GM19328 (cell line): ENCODE measurements at regions not wholly inside any gene's neighbourhood (a gene's known extent, or its start where the extent isn't known, plus 50 kb on each side); places are given as distances from the start of the nearest gene placed in this dataset.

Experiments used
- ATAC-seq: cut with Tn5 transposase; IDR thresholded peaks from one replicate; pipeline ENCODE4 v1.9.1; 2021; ENCODE audit warnings: mild to moderate bottlenecking, moderate library complexity; ENCODE audit not compliant: unreplicated experiment

DNA sequence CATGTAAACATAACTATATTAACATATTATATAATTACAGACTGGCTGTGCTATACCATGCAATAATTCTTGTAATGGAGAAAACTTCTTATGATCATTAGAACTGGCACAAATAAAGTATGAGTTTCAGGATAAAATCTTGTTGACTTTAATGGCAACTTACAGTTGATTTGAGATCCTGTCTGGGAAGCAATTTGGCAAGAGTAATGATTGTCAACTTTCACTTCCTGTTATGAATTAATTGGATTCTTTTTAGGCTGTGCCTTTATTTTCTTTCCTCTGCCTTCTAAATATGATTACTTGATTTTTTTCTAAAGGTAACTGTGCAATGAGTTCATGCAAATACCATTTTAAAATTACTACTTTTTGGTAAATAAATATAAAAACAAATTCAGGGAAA lies 158.1 kb upstream of the B3GAT2 start:
- no peak for ATAC-seq

DNA sequence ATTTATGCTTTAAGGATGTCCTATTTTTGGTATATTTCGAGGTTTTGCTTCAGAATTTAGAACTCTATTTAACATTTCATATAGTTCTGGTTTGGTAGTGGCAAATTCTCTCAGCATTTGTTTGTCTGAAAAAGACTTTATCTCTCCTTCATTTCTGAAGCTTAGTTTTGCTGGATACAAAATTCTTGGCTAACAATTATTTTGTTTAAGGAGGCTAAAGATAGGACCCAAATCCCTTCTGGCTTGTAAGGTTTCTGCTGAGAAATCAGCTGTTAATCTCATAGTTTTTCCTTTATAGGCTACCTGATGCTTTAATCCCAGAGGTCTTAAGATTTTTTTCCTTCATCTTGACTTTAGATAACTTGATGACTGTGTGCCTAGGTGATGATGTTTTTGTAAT lies 162.7 kb upstream of the B3GAT2 start:
- ATAC-seq, result no peak

DNA sequence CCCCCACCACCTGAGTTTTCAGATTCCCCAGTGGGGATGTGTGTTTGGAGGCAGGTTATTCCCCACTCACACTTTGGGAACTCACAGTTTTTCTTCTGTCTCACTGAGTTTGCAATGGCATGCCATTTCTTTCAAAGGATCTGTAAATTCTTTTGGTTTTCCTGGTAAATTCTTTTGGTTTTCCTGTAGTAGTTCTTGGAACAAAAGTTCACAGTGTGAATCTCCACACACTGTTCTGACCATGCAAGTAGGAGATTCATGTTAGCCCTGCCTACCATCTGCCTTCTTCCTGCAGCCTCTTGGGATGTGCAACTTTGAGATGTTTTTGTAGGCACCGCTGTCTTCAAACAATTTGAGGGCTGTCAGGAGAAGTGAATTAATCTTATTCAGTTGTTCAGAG lies 165.6 kb upstream of the OGFRL1 start:
- ATAC-seq, result no peak

DNA sequence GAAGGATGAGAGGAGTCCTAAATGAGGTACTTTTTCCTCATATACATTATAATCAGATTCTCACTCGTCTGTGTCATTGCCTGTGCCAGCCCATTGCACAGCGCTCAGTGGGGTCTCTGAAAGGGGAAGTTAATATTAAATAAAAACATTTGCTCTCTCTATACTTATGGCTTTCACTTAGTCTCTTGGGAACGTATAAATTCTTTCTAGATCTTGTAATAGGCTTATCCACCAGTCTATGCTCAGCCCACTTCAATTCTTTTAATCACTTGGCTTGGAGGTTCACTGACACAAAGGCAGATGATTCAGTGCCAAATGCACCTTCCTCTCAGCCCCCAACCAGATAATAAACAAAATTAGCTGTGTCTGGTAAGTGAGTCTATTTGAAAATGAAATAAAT lies 164.3 kb upstream of the OGFRL1 start:
- no peak for ATAC-seq

DNA sequence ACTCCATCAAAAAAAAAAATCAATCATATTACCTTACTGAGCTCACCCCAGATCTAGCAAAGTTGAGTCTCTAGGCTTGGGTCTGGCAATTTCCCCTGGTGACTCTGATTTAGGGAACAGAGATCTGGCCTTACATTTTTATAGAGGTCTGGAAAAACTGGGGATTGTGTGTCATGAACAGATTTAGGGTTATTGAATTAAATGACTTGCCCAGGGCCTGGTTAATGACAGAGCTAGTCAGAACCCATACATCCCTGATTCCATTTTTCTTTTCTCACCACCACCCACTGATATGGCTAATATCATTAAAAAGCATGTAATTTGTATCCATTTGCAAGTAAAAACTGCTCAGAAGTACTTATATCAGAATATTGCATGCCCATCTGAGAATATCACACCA lies 163.4 kb upstream of the OGFRL1 start:
- no peak for ATAC-seq

DNA sequence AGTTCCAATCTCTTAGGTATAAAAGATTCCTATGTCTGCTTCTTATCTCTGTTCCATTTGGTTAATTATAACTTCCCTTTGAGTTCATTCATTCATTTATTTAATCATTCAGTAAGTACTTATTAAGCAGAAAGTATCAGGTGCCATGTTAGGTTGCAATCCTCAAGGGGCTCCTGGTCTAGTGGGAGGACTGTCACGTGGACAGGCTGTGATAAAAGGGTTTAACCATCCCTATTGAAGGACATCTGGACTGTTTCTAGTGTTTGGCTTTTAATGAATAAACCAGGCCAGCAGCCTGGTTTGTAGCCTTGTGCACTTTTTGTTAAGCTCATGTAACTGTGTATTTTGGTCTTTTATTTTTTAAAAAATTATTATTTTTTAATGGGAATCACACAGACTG lies 162.1 kb upstream of the OGFRL1 start:
- ATAC-seq, result no peak

DNA sequence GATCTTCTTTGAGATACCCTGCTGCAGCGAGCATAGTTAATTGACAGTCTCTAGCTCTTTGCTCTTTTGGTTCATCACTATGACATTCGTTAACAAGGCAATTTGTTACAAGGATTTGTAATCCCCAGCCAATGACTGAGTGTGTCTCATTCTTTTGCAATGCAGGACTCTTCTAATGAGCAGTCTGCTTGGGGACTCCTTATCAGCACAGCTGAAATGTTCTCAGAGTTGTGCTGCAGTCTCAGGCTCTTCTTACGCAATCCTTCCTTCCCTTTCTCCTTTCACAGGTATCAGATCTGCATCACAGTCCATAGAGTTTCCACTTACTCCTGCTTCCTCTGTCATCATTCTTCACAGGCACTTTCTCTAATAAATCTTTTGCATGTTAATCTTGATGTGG lies 161.2 kb upstream of the OGFRL1 start:
- ATAC-seq, result no peak

DNA sequence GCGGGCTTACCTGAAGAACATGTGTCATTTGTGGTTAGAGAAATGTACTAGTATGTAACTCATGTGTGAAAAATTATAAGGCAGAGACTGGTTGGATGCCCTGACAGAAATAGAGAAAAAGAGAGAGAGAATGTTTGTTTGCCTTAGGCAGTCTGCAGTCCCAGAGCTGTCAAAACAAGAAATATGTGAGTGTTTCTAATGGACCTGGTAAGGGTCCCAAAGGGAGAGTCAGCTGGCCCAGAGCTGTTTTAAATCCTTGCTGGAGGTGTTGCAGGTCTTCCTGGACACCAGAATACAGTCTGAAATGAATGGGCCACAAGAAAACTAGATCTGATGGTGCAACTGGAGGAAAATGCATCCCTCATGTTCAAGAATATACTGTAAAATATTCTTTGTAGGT lies 158.3 kb upstream of the OGFRL1 start:
- no peak for ATAC-seq

DNA sequence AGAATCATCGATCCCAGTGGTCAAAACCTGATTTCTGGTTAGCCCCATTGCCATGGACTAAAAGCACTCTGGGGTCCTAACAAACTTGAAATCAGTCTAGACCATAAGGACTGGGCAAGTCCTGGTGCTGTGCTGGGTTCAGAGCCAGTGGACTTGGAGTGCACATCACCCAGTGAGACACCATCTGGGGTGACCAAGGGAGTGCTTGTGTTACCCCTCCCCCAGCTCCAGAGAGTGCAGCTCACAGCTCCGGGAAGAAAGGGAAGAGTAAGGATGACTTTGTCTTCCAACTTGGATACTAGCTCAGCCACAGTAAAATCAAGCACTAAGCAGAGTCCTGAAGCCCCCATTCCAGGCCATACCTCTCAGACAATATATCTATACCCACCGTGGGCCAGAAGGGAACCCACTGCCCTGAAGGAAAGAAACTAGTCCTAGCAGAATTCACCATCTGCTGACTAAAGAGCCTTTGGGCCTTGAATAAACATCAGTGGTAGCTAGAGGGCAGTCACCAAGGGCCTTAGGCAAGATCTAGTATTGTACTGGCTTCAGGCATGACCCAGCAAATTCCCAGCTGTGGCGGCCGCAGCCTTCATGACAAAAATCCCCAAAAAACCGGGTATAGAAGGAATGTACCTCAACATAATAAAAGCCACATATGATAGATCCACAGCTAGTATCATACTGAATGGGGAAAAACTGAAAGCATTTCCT lies 153.5 kb upstream of the OGFRL1 start:
- ATAC-seq, result no peak

DNA sequence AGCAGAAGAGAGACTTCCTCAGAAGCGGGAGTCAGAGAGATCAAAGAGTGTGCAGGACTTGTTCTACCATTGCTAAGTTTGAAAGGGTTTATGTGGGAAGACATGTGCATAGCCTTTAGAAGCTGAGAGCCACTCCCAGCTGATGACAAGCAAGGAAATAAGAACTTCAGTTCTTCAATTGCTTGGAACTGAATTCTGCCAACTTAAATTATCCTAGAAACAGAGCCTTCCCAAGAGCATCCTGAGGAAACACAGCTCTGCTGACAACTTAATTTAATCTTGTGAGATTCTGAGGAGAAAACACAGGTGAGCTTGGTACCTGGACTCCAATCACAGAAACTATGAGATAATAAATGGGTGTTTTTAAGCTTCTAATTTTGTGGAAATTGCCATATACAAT lies 150.6 kb upstream of the OGFRL1 start:
- no peak for ATAC-seq

DNA sequence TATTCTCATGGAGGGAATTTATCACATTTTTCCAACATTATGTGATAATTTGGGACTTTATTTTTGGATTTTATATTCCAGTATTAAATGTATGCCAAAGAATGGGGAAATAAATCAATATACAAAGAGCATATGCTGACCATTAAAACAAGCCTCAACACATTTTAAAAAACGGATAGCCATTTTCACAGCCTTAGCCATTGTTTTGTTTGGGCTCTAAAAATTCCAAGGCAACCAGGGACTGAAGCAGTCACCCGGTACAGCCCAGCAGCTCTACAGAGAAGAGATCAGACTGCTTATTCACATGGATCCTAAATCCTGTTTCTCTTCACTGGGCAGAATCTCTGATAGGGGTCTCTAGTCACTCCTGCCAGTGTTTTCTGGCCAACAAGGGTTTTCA lies 150.2 kb upstream of the OGFRL1 start:
- no peak for ATAC-seq

DNA sequence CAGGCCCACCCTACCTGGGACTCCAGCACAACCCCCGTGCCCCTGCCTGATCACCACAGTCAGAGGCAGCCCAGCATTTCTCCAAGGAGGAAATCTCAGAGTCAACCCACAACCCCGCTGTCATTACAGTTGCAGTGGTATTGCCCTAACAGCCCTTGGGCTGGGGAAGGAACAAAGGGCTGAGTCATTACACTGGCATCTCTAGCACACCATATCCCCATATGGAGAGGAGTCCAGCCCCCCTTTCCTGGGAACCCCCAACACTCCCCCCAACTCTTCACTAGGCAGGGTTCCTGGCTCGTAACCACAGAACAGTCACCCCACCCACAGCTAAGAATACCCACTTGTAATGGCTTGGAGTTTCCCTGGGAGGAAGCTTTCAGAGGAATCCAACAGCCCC lies 149.4 kb upstream of the OGFRL1 start:
- no peak for ATAC-seq

DNA sequence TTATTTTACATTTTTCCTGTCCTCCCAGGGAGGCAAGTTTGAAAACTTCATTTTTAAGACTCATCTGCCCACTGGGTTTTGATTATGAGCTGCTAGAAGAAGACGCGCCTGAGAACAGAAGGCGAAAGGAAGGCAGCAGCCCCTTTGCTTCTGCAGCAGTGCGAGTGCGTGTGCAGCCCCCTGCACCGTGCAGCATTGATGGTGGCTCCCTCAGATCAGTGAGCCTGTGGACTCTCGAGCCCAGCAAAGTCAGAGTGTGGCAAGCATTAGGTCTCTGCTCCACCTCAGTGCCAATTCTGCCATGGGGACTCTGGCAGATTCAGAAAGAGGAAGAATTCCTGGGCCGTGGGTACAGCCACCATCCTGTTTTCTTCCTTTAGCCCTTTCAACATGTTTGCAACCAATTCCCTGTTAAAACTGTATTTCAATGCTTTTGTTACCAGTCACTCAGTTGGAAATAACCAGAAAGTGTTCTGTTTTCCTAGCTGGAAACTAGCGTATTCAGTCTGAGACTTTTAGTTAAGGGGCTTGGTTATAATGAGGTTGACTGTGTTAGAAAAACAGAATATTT lies 134.8 kb upstream of the OGFRL1 start:
- ATAC-seq, result no peak

DNA sequence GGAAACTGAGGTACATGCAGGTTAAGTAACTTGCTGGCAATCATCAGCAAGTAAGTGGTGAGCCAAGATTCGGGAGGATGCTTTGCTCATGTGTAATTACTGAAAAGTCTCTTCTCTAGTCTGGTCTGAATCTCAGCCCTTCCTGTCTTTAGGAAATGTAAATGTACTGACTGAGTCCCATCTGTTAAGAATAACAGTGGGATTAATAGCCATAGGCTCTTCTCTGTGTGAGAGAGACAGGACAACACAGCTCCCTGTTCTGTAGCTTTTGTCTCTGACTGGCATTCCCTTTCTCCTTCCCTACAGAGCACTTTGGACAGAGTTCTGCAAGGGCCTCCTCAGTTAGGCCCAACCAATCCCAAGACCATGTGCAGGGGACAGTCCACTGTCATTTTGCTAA lies 131.3 kb upstream of the OGFRL1 start:
- no peak for ATAC-seq

DNA sequence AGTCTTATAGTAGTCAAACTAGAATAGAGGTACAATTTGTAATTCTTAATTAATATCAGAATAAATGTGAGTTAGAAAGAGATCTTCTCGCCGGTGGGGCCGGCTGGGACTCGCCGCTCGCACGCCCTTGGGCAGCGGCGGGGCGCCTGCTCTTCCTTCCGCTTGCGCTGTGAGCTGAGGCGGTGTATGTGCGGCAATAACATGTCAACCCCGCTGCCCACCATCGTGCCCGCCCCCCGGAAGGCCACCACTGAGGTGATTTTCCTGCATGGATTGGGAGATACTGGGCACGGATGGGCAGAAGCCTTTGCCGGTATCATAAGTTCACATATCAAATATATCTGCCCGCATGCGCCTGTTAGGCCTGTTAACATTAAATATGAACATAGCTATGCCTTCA lies 123.7 kb upstream of the OGFRL1 start:
- no peak for ATAC-seq

DNA sequence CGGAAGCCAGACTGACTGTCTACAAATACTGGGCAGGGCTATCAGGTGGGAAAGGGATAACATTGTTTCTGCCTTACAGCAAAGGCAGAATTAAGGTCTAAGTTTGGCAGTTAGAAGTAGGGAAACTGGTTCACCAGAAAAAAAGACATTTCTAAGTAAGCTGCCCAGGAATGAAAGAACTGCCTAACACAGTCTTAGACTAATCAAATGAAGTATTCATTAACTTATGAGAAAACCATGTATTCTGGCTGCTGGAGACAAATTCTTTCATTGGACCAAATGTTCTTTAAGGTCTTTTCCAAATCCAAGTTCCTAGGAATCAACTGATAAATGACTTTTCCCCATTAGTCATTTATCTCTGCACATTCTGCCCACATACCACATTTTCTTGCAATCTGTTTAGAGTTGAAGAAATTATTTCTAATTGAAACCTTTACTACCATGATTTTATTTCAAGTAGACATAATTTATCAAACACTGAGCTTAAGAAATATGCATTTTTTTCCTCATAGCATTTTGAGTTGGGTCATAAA lies 120.3 kb upstream of the OGFRL1 start:
- no peak for ATAC-seq

DNA sequence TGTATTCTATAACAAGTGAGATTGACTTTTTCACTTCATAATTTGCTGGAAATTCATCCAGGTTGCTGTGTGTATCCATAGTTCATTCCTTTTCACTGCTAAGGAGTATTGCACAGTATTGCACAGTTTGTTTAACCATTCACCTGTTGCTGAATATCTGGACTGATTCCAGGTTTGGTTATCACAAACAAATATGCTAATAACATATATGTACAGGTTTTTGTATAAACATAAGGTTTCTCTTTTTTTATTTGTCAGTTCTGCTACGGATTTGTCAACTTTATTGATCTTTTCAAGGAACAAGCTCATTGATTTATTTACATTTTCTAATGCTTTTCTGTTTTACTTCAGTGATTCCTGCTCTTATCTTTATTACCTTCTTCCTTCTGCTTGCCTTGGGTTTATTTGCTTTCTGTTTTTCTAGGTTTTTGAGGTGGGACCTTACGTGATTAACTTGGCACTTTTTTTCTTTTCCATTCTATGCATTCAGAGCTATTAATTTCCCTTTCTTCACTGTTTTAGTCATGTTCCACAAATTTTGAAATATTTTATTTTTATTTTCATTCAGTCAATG lies 117.0 kb upstream of the OGFRL1 start:
- ATAC-seq, result no peak

DNA sequence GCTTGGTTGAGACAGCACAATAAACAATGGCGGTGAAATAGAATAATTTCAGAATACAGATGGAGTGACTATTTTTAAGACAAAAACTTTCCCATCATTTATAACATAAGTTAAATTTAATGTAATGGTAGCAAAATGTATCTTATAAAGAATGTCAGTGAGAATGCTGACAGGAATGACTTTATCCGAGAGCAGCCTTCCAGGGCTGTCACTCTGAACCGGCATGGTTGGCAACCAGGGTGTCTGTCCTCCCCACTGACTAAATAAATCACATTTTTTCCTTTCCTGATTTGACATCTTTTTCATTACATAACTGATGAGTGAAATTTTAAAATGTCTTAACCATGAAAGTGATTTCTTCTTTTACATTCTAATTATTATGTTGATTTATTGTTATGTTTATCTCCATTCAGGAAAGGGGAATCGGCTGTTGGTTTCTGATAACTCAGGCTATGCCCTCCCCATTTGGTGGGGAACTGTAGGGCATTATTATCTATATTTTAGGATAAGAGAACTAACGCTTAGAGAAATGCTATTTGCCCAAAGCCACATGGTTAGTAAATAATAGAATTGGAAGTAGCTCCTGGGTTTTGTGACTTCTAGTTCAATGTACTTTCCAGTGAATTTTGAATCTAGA lies 109.2 kb upstream of the OGFRL1 start:
- ATAC-seq, result no peak

DNA sequence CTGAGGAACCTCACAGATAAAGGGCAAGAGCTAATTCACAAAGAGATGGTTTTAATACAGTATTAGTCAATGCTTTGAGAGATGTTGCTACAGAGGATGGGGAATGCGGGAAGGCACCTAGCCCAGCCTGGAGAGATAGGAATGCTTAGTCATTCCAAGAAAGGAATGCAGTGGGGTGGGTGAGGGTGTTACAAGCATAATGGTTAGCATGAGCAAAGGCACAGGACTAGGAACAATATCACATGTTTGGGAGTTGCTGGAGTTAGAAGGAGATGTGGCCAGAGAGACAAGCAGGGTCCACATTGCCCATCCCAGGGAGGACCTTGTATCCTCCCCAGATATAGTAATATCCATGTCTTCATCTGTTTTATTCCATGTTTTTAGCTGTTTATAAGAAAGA lies 107.0 kb upstream of the OGFRL1 start:
- no peak for ATAC-seq

DNA sequence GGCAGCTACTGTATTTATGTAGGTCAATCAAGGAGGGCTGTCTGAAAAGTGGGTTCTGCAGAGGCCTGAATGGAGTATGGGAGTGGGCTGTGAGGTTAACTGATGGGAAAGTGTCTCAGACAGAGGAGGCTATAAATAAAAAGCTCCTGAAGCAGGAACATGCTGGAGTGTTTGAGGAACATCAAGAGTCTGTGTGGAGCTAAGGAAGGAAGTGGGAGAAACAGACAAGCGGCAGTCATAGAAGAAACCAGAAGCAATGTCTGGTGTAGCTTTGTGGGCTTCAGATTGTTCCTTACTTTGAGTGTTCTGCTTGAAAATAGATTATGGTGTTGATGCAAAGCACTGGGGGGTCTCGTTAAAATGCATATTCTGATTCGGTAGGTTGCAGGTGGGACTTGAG lies 101.5 kb upstream of the OGFRL1 start:
- no peak for ATAC-seq

DNA sequence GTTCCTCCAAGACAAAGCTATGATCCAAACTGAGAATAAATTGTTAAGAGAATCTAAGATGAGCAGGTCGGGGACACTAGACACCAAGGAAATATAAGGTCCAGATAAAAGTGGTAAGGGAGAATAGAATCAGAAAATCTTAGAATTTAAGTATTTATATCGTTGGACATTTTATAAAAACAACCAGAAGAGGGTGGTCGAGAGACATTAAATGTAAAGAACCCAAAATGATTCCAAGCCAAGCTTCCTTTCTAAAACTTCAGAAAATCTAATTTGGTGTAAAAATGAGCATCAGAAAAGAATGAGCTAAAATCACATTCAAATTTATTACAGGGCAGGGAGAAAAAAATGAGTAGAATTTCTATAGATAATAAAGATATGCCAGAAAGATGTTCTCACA lies 97.8 kb upstream of the OGFRL1 start:
- no peak for ATAC-seq

DNA sequence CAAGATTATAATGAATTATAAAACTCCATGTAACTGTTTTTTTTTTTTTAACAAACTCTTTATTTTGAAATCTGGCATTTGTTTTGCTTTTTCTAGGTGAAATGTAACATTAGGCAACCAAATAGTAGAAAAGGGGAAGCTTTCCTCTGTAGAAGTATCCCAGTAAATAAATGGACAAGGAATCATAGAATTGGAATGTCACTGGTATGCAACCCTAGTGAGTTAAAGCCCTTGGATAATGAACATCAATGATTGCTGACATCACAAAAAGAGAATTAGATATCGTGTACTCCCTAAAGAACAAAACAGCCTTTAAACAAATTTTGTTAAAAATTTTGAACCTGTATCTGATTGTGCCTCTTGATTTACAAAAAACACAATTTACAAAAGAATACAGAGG lies 93.9 kb upstream of the OGFRL1 start:
- ATAC-seq, result no peak
